ENCODE measurements at regions not wholly inside any gene's neighbourhood (a gene's known extent, or its start where the extent isn't known, plus 50 kb on each side); places are given as distances from the start of the nearest gene placed in this dataset.
"Not testable (repeated sequence)": the region's sequence is repeated elsewhere in the genome, so short reads cannot be mapped to it uniquely, and the experiment has no call there.

DNA sequence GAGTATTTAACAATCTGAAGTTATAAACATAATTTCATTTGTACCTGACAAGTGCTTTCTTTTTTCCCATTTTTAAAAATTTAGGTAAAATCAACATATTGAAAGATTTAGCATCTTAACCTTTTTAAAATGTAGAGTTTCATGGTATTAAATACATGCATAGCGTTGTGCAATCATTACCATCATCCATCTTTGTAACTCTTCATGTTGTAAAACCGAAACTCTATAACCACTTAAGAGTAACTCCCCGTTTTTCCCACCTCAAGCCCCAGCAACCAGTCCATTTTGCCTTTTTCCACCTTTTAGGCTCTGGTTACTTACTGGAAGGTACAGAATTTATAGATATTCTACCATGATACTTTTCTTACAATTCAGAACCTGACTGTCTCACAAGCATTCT is 892.5 kb downstream of the DNAJB9 start:
- ATAC-seq (no peak), DNase-seq (no peak)
- TF ChIP-seq, protein P1, sequence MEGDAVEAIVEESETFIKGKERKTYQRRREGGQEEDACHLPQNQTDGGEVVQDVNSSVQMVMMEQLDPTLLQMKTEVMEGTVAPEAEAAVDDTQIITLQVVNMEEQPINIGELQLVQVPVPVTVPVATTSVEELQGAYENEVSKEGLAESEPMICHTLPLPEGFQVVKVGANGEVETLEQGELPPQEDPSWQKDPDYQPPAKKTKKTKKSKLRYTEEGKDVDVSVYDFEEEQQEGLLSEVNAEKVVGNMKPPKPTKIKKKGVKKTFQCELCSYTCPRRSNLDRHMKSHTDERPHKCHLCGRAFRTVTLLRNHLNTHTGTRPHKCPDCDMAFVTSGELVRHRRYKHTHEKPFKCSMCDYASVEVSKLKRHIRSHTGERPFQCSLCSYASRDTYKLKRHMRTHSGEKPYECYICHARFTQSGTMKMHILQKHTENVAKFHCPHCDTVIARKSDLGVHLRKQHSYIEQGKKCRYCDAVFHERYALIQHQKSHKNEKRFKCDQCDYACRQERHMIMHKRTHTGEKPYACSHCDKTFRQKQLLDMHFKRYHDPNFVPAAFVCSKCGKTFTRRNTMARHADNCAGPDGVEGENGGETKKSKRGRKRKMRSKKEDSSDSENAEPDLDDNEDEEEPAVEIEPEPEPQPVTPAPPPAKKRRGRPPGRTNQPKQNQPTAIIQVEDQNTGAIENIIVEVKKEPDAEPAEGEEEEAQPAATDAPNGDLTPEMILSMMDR (IDR thresholded peaks at IDR 0.05 in 4 of 5, conservative IDR thresholded peaks at IDR 0.05 in 1 of 5) = no peak
- no peak for TF ChIP-seq POLR2A (IDR thresholded peaks at IDR 0.05)
- Histone ChIP-seq H3K9me3 (no peaks in the 10 kb centered on the region), H3K4me1 (no peaks in the 10 kb centered on the region), H3K27ac (no peak overlapping the region), H3K27me3 (no peaks in the 10 kb centered on the region), H3K36me3 (no peaks in the 10 kb centered on the region), H3K4me3 (no peak overlapping the region)
- in situ Hi-C loops (cut with MboI; ENCODE audit: low sequenced_read_pairs in 4 of 4) (no loop called here), intact Hi-C loops (cut with DNase I; ENCODE audit: low total_unique reads) (no loop called here)

DNA sequence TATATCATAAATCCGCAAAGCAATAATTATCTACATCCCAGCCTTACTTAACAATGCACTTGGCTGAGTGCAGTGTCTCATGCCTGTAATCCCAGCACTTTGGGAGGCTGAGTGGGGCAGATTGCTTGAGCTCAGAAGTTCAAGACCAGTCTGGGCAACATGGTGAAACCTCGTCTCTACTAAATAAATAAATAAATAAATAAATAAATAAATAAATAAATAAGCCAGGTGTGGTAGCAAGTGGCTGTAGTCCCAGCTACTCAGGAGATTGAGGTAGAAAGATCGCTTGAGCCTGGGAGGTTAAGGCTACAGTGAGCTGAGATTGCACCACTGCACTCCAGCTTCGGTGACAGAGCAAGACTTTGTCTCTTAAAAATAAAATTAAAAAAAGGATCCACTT is 898.1 kb downstream of the DNAJB9 start:
- H3K9me3 ChIP-seq; H3K27me3 ChIP-seq; H3K27ac ChIP-seq; DNase-seq; H3K4me3 ChIP-seq; in situ Hi-C loops (cut with MboI; ENCODE audit: low sequenced_read_pairs in 4 of 4); intact Hi-C loops (cut with DNase I; ENCODE audit: low total_unique reads); H3K4me1 ChIP-seq; H3K36me3 ChIP-seq; ATAC-seq: not testable (repeated sequence)

DNA sequence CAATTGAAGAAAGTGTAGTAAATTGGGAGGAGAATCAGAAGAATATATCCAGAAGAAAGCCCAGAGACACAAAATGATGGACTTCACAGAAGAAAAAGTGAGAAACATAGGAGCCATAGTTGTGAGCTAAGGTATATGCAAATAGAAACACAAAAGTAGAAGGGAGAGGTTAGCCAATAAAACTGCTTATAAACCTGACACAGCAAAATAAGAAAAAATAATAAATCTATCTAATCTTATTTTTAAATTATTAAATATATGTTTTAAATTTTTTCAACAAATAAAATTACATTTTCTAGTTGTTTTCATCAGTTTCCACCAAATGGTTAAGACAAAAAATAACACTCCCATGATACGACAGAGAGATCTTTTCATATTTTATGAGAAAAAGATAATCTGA is 903.5 kb downstream of the DNAJB9 start:
- DNase-seq = no peak
- in situ Hi-C loops (cut with MboI; ENCODE audit: low sequenced_read_pairs in 4 of 4) = no loop called here
- Histone ChIP-seq H3K27ac (no peak overlapping the region), H3K9me3 (no peaks in the 10 kb centered on the region), H3K27me3 (no peaks in the 10 kb centered on the region), H3K4me3 (no peak overlapping the region), H3K4me1 (no peaks in the 10 kb centered on the region), H3K36me3 (no peaks in the 10 kb centered on the region)
- intact Hi-C loops (cut with DNase I; ENCODE audit: low total_unique reads) = no loop called here
- TF ChIP-seq POLR2A (IDR thresholded peaks at IDR 0.05) = no peak
- TF ChIP-seq, protein P1 (IDR thresholded peaks at IDR 0.05 in 4 of 5, conservative IDR thresholded peaks at IDR 0.05 in 1 of 5) = no peak
- ATAC-seq = no peak

DNA sequence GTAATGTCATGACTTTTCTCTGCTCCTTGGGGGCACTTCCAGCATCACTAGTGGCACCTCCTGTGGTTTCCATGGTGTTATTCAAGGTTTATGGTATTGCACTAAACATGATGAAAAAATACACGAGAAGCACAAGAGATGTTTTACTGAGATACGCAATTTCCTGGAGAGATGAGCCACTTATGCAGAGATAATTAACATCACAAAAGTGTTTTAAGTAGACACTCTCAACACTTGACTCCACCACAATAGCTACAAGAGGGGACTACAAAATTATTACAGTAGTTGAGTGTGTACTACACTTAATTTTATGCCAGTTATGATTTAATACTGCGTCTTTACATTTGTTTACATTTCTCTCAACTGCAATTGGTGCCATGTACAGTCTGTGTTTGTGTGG is 906.7 kb downstream of the DNAJB9 start:
- TF ChIP-seq, protein P1 (IDR thresholded peaks at IDR 0.05 in 4 of 5, conservative IDR thresholded peaks at IDR 0.05 in 1 of 5) = no peak
- intact Hi-C loops (cut with DNase I; ENCODE audit: low total_unique reads) (no loop called here), in situ Hi-C loops (cut with MboI; ENCODE audit: low sequenced_read_pairs in 4 of 4) (no loop called here)
- DNase-seq = no peak
- no peaks in the 10 kb centered on the region for H3K4me1 ChIP-seq
- no peak overlapping the region for H3K27ac ChIP-seq
- H3K9me3 ChIP-seq = no peaks in the 10 kb centered on the region
- no peak overlapping the region for H3K4me3 ChIP-seq
- no peaks in the 10 kb centered on the region for H3K36me3 ChIP-seq
- H3K27me3 ChIP-seq = no peaks in the 10 kb centered on the region
- ATAC-seq = no peak

DNA sequence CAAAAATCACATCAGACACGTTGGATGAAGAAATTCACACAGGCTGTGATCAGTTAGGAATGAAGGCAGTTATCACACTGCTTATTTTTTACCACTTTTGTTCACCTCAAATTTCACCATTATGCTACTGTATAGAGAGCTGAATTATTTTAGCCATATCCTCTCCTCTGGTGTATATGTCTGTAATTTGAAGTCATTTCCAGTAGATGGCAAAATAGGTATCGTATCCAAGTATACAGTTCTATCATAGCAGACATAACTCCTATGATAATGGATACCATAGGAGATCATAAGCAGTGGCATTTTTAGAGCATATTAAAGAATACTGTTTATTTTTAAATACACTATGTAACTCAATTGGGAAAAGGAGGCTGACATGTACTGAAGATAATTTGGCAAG is 909.7 kb downstream of the DNAJB9 start:
- Histone ChIP-seq H3K9me3 (no peaks in the 10 kb centered on the region), H3K27ac (no peak overlapping the region), H3K4me3 (no peak overlapping the region), H3K4me1 (no peaks in the 10 kb centered on the region), H3K27me3 (no peaks in the 10 kb centered on the region), H3K36me3 (no peaks in the 10 kb centered on the region)
- DNase-seq = no peak
- TF ChIP-seq POLR2A (IDR thresholded peaks at IDR 0.05) = no peak
- TF ChIP-seq, protein P1 (IDR thresholded peaks at IDR 0.05 in 4 of 5, conservative IDR thresholded peaks at IDR 0.05 in 1 of 5) = no peak
- in situ Hi-C loops (cut with MboI; ENCODE audit: low sequenced_read_pairs in 4 of 4) (no loop called here), intact Hi-C loops (cut with DNase I; ENCODE audit: low total_unique reads) (no loop called here)
- no peak for ATAC-seq

DNA sequence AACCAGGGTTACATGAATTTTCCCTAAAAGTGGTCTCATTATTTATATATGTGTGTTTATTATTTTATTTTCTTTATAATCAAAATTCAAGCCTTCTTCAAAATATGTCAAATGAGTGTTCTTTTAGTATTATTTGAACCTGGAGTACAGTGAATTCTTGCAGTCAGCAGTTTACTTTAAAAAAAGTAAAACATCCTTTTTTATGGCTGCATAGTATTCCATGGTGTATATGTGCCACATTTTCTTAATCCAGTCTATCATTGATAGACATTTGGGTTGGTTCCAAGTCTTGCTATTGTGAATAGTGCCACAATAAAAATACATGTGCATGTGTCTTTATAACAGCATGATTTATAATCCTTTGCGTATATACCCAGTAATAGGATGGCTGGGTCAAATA is 920.9 kb downstream of the DNAJB9 start:
- H3K27me3 ChIP-seq; DNase-seq; intact Hi-C loops (cut with DNase I; ENCODE audit: low total_unique reads); H3K4me3 ChIP-seq; ATAC-seq; H3K9me3 ChIP-seq; H3K36me3 ChIP-seq; in situ Hi-C loops (cut with MboI; ENCODE audit: low sequenced_read_pairs in 4 of 4); H3K4me1 ChIP-seq; H3K27ac ChIP-seq: not testable (repeated sequence)
